ENCODE measurements at regions not wholly inside any gene's neighbourhood (a gene's known extent, or its start where the extent isn't known, plus 50 kb on each side); places are given as distances from the start of the nearest gene placed in this dataset.

GRCh38 chr6:150702675-150703074, 103.0 kb downstream of the PLEKHG1 start:
- Histone ChIP-seq H3K9me3 (ENCODE audit: control insufficient read depth, insufficient read depth, low read length) (no peaks in the 10 kb centered on the region), H3K27me3 (ENCODE audit: control insufficient read depth, insufficient read depth, low read length) (no peaks in the 10 kb centered on the region), H3K4me3 (ENCODE audit: low read depth, low read length) (no peak overlapping the region), H3K27ac (ENCODE audit: low read depth, low read length) (no peak overlapping the region)
- CTCF ChIA-PET = no interaction called here
- POLR2A ChIA-PET = no interaction called here
- no peak for DNase-seq (ENCODE audit: low read depth, low spot score)
- no peak for TF ChIP-seq CTCF (IDR thresholded peaks at IDR 0.05; ENCODE audit: low read depth, low read length)

- Histone ChIP-seq H3K9me3 (ENCODE audit: control insufficient read depth, insufficient read depth, low read length) (no peaks in the 10 kb centered on the region), H3K27ac (ENCODE audit: low read depth, low read length) (no peak overlapping the region), H3K27me3 (ENCODE audit: control insufficient read depth, insufficient read depth, low read length) (no peaks in the 10 kb centered on the region), H3K4me3 (ENCODE audit: low read depth, low read length) (no peak overlapping the region)
- no peak for DNase-seq (ENCODE audit: low read depth, low spot score)
- ChIA-PET CTCF (no interaction called here), POLR2A (no interaction called here)
- TF ChIP-seq CTCF (IDR thresholded peaks at IDR 0.05; ENCODE audit: low read depth, low read length) = no peak
Observed at GRCh38 chr6:150704447-150705192, 104.9 kb downstream of the PLEKHG1 start.

GRCh38 chr6:150705392-150705791, 105.7 kb downstream of the PLEKHG1 start:
- Histone ChIP-seq H3K9me3 (ENCODE audit: control insufficient read depth, insufficient read depth, low read length) (no peaks in the 10 kb centered on the region), H3K27ac (ENCODE audit: low read depth, low read length) (no peak overlapping the region), H3K27me3 (ENCODE audit: control insufficient read depth, insufficient read depth, low read length) (no peaks in the 10 kb centered on the region), H3K4me3 (ENCODE audit: low read depth, low read length) (no peak overlapping the region)
- ChIA-PET POLR2A (no interaction called here), CTCF (no interaction called here)
- TF ChIP-seq CTCF (IDR thresholded peaks at IDR 0.05; ENCODE audit: low read depth, low read length) = no peak
- DNase-seq (ENCODE audit: low read depth, low spot score) = no peak

GRCh38 chr6:150710236-150710635, 110.6 kb downstream of the PLEKHG1 start:
- DNase-seq (ENCODE audit: low read depth, low spot score) = no peak
- Histone ChIP-seq H3K9me3 (ENCODE audit: control insufficient read depth, insufficient read depth, low read length) (no peaks in the 10 kb centered on the region), H3K27ac (ENCODE audit: low read depth, low read length) (no peak overlapping the region), H3K27me3 (ENCODE audit: control insufficient read depth, insufficient read depth, low read length) (no peaks in the 10 kb centered on the region), H3K4me3 (ENCODE audit: low read depth, low read length) (no peak overlapping the region)
- TF ChIP-seq CTCF (IDR thresholded peaks at IDR 0.05; ENCODE audit: low read depth, low read length) = no peak
- ChIA-PET POLR2A (no interaction called here), CTCF (no interaction called here)

- no peak overlapping the region for H3K4me3 ChIP-seq (ENCODE audit: low read depth, low read length)
- no peaks in the 10 kb centered on the region for H3K9me3 ChIP-seq (ENCODE audit: control insufficient read depth, insufficient read depth, low read length)
- no peak for DNase-seq (ENCODE audit: low read depth, low spot score)
- ChIA-PET POLR2A (no interaction called here), CTCF (no interaction called here)
- H3K27ac ChIP-seq (ENCODE audit: low read depth, low read length) = no peak overlapping the region
- no peaks in the 10 kb centered on the region for H3K27me3 ChIP-seq (ENCODE audit: control insufficient read depth, insufficient read depth, low read length)
- TF ChIP-seq CTCF (IDR thresholded peaks at IDR 0.05; ENCODE audit: low read depth, low read length) = no peak
Observed at GRCh38 chr6:150711061-150711460, 111.4 kb downstream of the PLEKHG1 start.

All from AG04450 (cell line).